Activated CD8-positive, alpha-beta memory T cell treated with anti-CD3 and anti-CD28 coated beads, Interleukin-2, amount 50 U/mL, for 1 hour (primary cell): ENCODE measurements at regions not wholly inside any gene's neighbourhood (a gene's known extent, or its start where the extent isn't known, plus 50 kb on each side); places are given as distances from the start of the nearest gene placed in this dataset.
"Not testable (repeated sequence)": the region's sequence is repeated elsewhere in the genome, so short reads cannot be mapped to it uniquely, and the experiment has no call there.

Experiments used
- DNase-seq: peaks from one replicate; pipeline ENCODE4 v3.0.0-alpha.2; 2020; ENCODE audit errors: extremely low read depth

DNA sequence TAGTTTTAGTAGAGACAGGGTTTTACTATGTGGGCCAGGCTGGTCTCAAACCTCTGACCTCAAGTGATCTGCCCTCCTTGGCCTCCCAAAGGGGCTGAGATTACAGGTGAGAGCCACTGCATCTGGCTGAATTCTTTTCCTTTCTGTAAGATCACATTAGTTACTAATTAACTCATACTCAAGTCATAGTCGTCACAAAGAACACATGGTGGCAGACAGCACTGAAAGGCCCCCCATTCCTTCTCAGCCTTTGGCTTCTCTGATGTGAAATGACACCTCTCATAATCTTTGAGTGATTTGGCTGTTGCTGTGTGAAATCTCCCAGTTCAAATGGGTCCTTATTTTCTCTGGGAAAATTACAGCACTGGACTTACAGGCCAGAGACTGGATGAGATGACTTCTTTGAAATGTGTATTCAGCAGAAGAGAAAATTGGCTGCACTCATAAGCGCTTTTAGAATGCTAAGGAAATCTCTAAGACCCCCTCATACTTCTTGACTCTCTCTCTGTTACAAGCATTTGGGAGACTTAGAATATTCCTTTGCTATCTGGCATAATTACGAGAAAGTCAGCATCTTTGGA is 764.8 kb downstream of the RNF144A start:
- no peak for DNase-seq

DNA sequence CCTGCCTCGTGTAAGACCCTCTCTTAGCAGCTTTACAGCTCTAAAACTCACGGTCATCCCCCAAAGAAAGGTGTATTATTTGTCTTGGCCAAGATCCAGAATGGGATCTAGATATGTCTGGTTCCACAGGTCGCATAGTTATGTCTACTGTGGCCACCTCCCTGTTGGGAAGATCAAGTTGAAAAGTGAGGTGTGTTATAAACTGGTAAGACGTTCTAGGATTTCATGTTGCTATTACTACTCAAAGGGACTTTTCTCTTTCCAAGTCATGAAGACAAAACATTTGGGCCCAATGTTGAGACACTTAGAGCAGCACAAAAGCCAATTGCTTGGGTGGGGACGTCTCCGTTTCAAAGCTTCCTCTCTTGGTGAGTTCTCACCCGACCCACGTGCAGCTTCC is 766.0 kb downstream of the RNF144A start:
- no peak for DNase-seq

DNA sequence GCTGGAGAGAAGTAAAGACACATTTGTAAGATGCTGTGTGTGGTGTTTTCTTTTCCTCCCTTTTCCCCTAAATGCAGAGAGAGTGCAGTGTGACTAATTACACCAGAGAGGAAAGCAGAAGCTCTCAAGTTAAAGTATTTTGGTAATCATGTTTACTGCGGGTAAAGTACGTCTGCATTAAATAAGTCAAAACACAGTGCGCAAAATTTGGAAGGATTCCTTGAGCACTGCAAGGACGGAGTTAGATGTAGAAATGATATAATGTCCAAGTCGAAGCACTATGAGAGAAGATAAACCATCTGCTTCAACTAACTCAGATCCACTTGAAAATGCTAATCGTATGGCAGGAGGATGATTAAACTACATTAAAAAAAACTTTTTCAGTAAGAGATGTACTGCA is 766.5 kb downstream of the RNF144A start:
- no peak for DNase-seq

- no peak for DNase-seq
Measured at GRCh38 chr2:7685342-7686015, 768.3 kb downstream of the RNF144A start.

- DNase-seq, result no peak
Measured at GRCh38 chr2:7686016-7686385, 768.8 kb downstream of the RNF144A start.

DNA sequence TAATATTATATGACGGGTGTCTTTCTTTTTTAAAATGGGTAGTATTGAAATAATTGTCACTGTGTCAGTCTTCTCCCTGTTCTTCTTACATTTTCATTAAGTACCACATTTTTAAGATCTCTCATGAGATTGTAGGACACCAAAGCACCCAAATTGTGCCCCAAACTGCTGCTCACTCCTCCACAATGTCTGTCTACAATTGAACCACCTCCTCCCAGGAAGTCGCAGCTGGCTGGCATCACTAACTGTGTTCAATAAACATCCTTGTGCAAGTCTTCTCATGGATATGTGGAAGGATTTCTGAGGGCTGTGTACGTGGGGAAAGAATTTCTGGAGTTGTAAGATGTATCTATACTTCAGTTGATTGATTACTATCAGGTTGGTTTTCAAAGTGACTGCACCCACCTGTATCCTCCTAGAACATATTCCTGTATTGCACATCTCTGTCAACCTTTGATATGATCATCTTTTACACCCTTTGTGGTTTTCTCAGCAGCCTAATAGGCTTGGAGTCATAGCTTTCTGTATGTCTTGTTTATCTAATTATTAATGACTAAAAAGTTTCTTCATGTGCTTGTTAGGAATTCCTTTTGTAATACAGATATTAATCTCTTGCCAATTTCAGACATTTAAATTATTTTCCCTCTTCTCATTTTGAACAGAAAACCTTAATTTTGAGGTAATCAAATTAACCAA is 774.9 kb downstream of the RNF144A start:
- DNase-seq, result no peak

GRCh38 chr2:7692657-7693161 is 775.5 kb downstream of the RNF144A start:
- DNase-seq, result no peak

DNA sequence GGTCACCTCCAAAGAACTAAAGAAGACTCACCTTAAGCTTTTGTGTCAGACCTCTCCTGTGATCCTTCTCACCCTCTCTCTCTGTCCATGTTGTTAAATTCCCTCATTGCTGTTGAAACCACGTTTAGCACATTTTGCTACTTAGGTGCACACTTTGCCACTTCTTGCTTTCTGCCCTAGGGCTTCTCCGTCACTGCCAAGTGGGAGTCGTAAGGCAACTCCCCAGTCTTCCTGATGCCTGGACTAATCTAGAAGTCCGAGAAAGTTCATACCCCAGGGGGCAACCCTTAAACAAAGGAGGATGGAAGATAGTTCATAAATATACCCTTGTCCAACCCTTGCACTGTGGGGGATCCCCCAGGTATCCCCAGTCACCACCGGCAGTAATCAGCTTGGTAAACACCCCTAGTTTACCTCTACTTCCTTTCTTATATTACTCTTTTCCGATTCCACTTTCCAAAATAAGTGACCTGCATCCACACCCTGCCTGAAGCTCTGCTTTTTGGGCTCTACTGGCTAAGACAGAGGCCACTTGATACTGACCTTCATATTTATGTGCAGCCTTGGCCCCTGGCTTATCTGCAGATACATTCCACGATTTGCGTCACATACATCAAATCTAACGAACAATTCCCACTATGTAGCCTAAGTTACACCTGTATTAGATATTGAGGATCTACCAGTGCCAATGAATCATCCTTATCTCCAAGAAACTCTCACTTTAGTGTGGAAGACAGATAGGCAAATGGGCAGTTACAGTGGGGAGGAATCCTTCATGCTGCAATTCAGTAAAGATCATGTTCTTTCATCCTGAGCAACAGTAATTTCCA is 776.2 kb downstream of the RNF144A start:
- DNase-seq, result no peak

GRCh38 chr2:7694076-7694985 is 777.1 kb downstream of the RNF144A start:
- DNase-seq, result no peak

DNA sequence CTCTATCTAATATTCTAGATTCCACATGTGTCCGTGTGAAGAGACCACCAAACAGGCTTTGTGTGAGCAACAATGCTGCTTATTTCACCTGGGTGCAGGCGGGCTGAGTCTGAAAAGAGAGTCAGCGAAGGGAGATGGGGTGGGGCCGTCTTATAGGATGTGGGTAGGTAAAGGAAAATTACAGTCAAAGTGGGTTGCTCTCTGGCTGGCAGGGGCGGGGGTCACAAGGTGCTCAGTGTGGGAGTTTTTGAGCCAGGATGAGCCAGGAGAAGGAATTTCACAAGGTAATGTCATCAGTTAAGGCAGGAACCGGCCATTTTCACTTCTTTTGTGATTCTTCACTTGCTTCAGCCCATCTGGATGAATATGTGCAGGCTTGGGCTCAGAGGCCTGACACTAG is 779.3 kb downstream of the RNF144A start:
- DNase-seq, result not testable (repeated sequence)

- DNase-seq, result no peak
Measured at GRCh38 chr2:7697052-7697451, 779.8 kb downstream of the RNF144A start.

DNA sequence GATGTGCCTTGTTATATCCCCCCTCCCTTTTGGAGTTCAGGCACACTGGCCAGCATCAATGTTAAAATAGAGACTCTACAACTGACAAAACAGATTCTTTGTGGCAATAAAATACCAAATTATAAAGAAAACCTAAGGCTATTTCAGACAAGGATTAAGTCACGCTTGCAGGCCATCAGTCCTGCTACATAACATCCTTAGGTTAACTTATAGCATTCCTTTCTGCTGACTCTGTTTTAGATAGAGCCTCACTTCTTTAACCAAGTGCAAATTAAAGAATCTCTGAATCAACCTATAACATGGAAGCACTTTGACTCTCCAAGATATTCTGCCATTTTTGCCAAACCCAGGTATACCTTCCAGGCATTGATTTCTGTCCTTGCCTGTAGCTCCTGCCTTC is 784.6 kb downstream of the RNF144A start:
- no peak for DNase-seq

GRCh38 chr2:7703048-7703447 is 785.8 kb downstream of the RNF144A start:
- no peak for DNase-seq

DNA sequence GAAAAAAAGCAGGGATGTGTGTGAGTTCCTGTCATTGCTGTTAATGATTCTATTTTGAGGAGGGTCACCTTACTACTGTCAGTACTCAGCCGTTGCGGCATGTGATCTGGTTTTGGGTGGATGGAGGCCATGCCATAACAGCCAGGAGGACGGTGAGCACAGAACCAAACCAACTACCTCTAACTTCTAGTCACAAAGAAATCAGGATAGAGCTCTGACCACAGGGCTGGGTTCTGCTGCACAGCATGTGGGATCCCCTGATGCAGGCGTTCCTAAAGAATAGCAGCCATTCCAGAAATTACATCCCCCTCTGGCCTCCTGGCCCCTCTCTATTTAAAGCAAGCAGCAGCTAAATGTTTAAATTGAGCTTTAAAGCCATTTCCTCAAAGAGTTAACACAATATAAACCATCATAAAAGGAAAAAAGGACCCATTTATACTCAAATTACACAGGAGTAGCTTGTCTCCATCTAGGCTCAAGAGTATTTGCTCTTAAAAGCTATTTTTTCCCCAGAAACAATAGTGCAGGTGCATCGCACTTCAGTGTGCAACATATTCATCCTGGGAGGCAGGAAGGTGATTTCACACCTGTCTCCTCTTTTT is 786.4 kb downstream of the RNF144A start:
- DNase-seq, result no peak

- DNase-seq, result no peak
Measured at GRCh38 chr2:7704296-7704865, 787.2 kb downstream of the RNF144A start.

GRCh38 chr2:7706791-7707190 is 789.6 kb downstream of the RNF144A start:
- no peak for DNase-seq

- no peak for DNase-seq
Measured at GRCh38 chr2:7707723-7708122, 790.5 kb downstream of the RNF144A start.

GRCh38 chr2:7709907-7710306 is 792.7 kb downstream of the RNF144A start:
- DNase-seq, result no peak

DNA sequence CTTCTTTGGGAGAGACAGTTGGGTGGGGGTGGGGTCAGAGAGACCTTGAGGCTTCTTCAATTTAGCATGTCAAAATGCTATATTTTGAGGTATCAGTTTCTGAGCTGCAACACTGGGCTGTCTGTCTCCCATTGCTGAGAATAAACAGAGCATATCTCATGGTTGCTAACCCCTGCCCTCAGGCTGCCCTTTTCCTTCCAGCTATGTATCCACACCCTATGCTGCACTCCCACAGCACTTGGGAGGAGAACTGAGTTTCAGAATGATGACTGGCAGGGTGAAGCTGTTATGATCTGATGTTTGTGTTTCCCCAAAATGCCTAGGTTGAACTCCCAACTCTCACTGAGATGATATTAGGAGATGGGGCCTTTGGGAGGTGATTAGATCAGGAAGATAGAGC is 794.0 kb downstream of the RNF144A start:
- DNase-seq, result no peak

GRCh38 chr2:7719876-7720275 is 802.7 kb downstream of the RNF144A start:
- no peak for DNase-seq
